Natural killer cell (primary cell): ENCODE measurements at regions not wholly inside any gene's neighbourhood (a gene's known extent, or its start where the extent isn't known, plus 50 kb on each side); places are given as distances from the start of the nearest gene placed in this dataset.
"Not testable (repeated sequence)": the region's sequence is repeated elsewhere in the genome, so short reads cannot be mapped to it uniquely, and the experiment has no call there.

Experiments
- ATAC-seq, 3 donors: fragments of 150-1000 bp in 2 of 3; fragments of 200-7000 bp in 1 of 3; cut with Tn5 transposase; 1 replicate in 1 of 3; 2 replicates in 2 of 3; pipeline ENCODE4 v1.10.0; 2021; ENCODE audit warnings: mild to moderate bottlenecking in 2 of 3, moderate library complexity in 2 of 3
- DNase-seq, 2 donors: peaks; one replicate each; pipeline versions ENCODE4 v3.0.0 to v3.0.0-alpha.2; 2013 to 2021; ENCODE audit warnings: mixed read lengths in 1 of 2
- H3K27ac ChIP-seq: one replicate; pipeline ENCODE4 v1.5.1; 2013; ENCODE audit warnings: mild to moderate bottlenecking, low read length
- H3K27me3 ChIP-seq: one replicate; pipeline ENCODE4 v1.6.1; 2013; ENCODE audit warnings: low read length; ENCODE audit not compliant: control insufficient read depth, insufficient read depth
- H3K36me3 ChIP-seq: one replicate; pipeline ENCODE4 v1.6.1; 2013; ENCODE audit warnings: low read length; ENCODE audit not compliant: control insufficient read depth, insufficient read depth
- H3K4me1 ChIP-seq: one replicate; pipeline ENCODE4 v1.6.1; 2013; ENCODE audit warnings: low read length; ENCODE audit not compliant: control insufficient read depth, insufficient read depth
- H3K4me3 ChIP-seq: one replicate; pipeline ENCODE4 v1.5.1; 2013; ENCODE audit warnings: low read length
- H3K9me3 ChIP-seq: one replicate; pipeline ENCODE4 v1.6.1; 2013; ENCODE audit warnings: low read length; ENCODE audit not compliant: control insufficient read depth, insufficient read depth
- H3K27ac Mint-ChIP-seq, 2 donors: one replicate each; pipeline ENCODE4 v1.8.0; 2022; ENCODE audit warnings: mild to moderate bottlenecking in 2 of 2, mixed read lengths in 2 of 2, moderate library complexity in 1 of 2
- H3K27me3 Mint-ChIP-seq, 2 donors: one replicate each; pipeline ENCODE4 v1.8.0; 2022; ENCODE audit warnings: low read depth in 2 of 2, mixed read lengths in 2 of 2
- H3K36me3 Mint-ChIP-seq: one replicate; pipeline ENCODE4 v1.8.0; 2022; ENCODE audit warnings: mixed read lengths
- H3K4me1 Mint-ChIP-seq, 2 donors: one replicate each; pipeline ENCODE4 v1.8.0; 2022; ENCODE audit warnings: mixed read lengths in 2 of 2
- H3K4me3 Mint-ChIP-seq: one replicate; pipeline ENCODE4 v1.8.0; 2022; ENCODE audit warnings: mild to moderate bottlenecking, moderate library complexity, mixed read lengths
- H3K9me3 Mint-ChIP-seq, 2 donors: one replicate each; pipeline ENCODE4 v1.8.0; 2022; ENCODE audit warnings: mixed read lengths in 2 of 2
- WGBS: methylation state at CpG from one replicate; pipeline ENCODE4 v1.1.7; 2013; ENCODE audit warnings: missing lambda C conversion rate; ENCODE audit not compliant: insufficient coverage; 5-methylcytosine and 5-hydroxymethylcytosine counted together
- intact Hi-C: fragments of 100-400 bp; cut with micrococcal nuclease; formaldehyde crosslinking; loops from one replicate; pipeline ENCODE4 v1.14.2; 2022
- TF ChIP-seq, protein P1 (sequence below): fragments of 200-600 bp; IDR thresholded peaks from one replicate; pipeline ENCODE4 v1.8.0; 2022; ENCODE audit warnings: antibody characterized with exemption

DNA sequence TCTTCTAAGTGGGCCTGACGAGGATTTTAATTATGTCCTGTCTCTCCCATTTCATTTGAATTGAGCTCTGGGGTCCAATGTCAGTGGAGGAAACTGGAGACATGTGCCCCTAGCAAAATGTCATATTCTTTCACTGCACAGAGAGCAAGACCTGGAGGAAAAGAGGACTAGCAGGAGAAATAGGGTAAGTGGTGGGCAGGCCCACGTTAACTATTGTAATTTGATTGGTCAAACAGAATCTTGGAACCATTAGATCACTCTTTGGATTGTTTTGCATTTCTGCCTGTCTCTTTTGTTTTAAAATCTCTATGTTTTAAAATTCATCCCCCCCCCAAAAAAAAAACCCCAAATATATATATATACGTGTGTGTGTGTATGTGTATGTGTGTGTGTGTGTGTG, 113.9 kb upstream of the PELI2 start:
- Histone ChIP-seq H3K27me3 (peaks cover 7% of the 10 kb centered on the region), H3K36me3 (no peaks in the 10 kb centered on the region), H3K4me1 (peaks cover 33% of the 10 kb centered on the region), H3K4me3 (no peak overlapping the region), H3K27ac (no peak overlapping the region), H3K9me3 (no peaks in the 10 kb centered on the region)
- peak overlapping the region; percentile 46 to 80 for H3K27ac Mint-ChIP-seq
- 94% methylated on average over 2 of the region's 3 CpGs for WGBS
- peaks cover 9% of the 10 kb centered on the region for H3K36me3 Mint-ChIP-seq
- peaks cover 35 to 39% of the 10 kb centered on the region in 2 donors for H3K4me1 Mint-ChIP-seq
- intact Hi-C loops: no loop called here
- no peak for DNase-seq
- peak overlapping the region; percentile 75 for H3K4me3 Mint-ChIP-seq
- ATAC-seq: no peak
- H3K9me3 Mint-ChIP-seq: peaks cover 3 to 4% of the 10 kb centered on the region in 2 donors
- peaks cover 10 to 13% of the 10 kb centered on the region in 2 donors for H3K27me3 Mint-ChIP-seq
- TF ChIP-seq, protein P1, sequence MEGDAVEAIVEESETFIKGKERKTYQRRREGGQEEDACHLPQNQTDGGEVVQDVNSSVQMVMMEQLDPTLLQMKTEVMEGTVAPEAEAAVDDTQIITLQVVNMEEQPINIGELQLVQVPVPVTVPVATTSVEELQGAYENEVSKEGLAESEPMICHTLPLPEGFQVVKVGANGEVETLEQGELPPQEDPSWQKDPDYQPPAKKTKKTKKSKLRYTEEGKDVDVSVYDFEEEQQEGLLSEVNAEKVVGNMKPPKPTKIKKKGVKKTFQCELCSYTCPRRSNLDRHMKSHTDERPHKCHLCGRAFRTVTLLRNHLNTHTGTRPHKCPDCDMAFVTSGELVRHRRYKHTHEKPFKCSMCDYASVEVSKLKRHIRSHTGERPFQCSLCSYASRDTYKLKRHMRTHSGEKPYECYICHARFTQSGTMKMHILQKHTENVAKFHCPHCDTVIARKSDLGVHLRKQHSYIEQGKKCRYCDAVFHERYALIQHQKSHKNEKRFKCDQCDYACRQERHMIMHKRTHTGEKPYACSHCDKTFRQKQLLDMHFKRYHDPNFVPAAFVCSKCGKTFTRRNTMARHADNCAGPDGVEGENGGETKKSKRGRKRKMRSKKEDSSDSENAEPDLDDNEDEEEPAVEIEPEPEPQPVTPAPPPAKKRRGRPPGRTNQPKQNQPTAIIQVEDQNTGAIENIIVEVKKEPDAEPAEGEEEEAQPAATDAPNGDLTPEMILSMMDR: no peak

DNA sequence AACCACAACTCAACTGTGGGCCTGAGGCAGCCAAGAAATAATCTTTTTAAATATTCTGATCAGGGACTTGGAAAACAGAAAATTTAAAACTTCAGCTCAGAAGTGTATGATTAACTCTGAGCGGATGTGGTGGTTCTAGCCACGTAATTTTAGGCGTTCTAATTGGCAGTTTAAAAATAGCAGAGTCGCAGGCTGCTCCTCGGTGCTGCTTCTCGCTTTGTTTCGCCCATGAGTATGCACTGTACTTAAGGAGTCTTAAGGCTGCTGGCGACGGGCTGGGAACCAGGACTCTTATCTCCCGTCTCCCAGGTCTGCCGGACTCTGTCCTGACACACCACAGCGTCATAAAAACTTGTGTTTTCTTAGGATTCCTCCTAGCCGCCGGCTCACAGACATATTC, 113.4 kb upstream of the PELI2 start:
- WGBS: 11% methylated on average over 13 of the region's 14 CpGs
- peaks cover 11% of the 10 kb centered on the region for H3K36me3 Mint-ChIP-seq
- intact Hi-C loops: no loop called here
- H3K4me1 Mint-ChIP-seq: peaks cover 35 to 39% of the 10 kb centered on the region in 2 donors
- TF ChIP-seq, protein P1: no peak
- peaks cover 12 to 13% of the 10 kb centered on the region in 2 donors for H3K27me3 Mint-ChIP-seq
- no peaks in the 10 kb centered on the region for H3K9me3 ChIP-seq
- no peak overlapping the region for H3K4me3 ChIP-seq
- ATAC-seq: peak; percentile 73 to 85 (median 80)
- peaks cover 33% of the 10 kb centered on the region for H3K4me1 ChIP-seq
- peaks cover 3 to 4% of the 10 kb centered on the region in 2 donors for H3K9me3 Mint-ChIP-seq
- no peak overlapping the region for H3K27ac ChIP-seq
- H3K27ac Mint-ChIP-seq: peak overlapping the region; percentile 46 to 80
- peaks cover 7% of the 10 kb centered on the region for H3K27me3 ChIP-seq
- DNase-seq: peak in 1 of 2 donors; percentile 49
- H3K36me3 ChIP-seq: no peaks in the 10 kb centered on the region
- peak overlapping the region; percentile 75 for H3K4me3 Mint-ChIP-seq

DNA sequence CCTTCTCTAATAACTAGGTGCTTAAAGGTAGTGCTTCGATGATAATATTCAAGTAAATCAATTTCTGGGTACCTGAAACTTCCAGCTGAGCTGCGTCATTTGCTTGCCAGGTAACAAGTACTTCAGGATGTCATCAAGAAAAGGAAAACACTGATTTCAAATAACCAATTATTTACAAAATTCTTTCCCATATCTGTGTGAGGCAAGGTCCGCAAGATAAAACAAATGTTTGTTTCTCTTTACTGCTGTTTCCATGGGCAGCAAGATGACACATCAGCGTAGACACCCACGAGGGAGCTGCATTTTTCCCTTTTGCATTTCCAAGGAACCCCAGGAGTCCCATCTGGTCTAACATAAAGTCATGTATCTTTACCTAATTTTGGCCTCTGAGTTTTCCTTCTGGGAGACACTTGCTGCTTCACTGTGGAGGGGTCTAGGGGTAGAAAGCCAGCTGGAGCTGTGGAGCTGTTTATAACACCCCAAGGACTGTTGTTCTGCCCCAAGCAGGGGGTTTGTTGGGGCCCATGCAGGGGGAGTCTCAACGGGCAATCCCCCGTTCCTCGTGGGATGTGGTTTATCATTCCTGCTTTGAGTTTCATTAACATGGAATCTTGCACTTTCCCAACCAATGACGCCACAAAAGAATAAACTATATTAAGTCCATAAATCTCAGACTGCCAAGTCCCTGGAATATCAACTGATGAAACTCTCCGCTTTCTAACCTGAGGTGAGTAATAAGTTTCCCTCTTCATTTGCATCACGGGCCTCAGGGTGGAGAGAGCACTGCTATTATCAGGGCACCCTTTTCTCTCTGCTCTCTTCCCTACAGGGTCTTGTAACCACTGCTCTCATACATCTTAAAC, 112.8 kb upstream of the PELI2 start:
- H3K36me3 Mint-ChIP-seq: peaks cover 11% of the 10 kb centered on the region
- Histone ChIP-seq H3K9me3 (no peaks in the 10 kb centered on the region), H3K27ac (no peak overlapping the region), H3K36me3 (no peaks in the 10 kb centered on the region), H3K4me1 (peaks cover 33% of the 10 kb centered on the region), H3K27me3 (peaks cover 7% of the 10 kb centered on the region), H3K4me3 (no peak overlapping the region)
- TF ChIP-seq, protein P1: no peak
- intact Hi-C loops: no loop called here
- peak overlapping the region; percentile 75 for H3K4me3 Mint-ChIP-seq
- ATAC-seq (no peak), DNase-seq (no peak)
- 83% methylated on average over 11 of the region's 11 CpGs for WGBS
- H3K27me3 Mint-ChIP-seq: peaks cover 10 to 15% of the 10 kb centered on the region in 2 donors
- H3K4me1 Mint-ChIP-seq: peaks cover 35 to 39% of the 10 kb centered on the region in 2 donors
- peak overlapping the region; percentile 46 to 80 for H3K27ac Mint-ChIP-seq
- peaks cover 3 to 4% of the 10 kb centered on the region in 2 donors for H3K9me3 Mint-ChIP-seq

DNA sequence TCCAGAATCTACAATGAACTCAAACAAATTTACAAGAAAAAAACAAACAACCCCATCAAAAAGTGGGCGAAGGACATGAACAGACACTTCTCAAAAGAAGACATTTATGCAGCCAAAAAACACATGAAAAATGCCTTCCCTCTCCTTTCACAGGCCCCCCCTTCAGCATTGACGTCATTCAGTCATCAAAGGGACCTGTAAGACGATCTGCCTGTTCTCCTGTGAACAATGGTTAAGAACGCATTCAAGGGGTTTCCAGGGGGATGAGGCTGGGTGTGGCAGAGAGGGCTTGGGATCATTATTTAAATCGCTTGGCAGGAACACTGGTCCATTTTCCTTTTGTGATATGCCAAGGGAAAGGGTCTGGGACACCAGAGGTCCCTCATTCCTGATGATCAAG, 110.7 kb upstream of the PELI2 start:
- H3K27me3 ChIP-seq, H3K9me3 Mint-ChIP-seq, H3K9me3 ChIP-seq, intact Hi-C loops, H3K27ac Mint-ChIP-seq, ATAC-seq, DNase-seq, H3K27ac ChIP-seq, H3K36me3 ChIP-seq, H3K4me3 ChIP-seq, H3K4me3 Mint-ChIP-seq: not testable (repeated sequence)
- Mint-ChIP-seq H3K4me1 (peaks cover 32 to 33% of the 10 kb centered on the region in 2 donors), H3K27me3 (peaks cover 3 to 19% of the 10 kb centered on the region in 2 donors), H3K36me3 (peaks cover 11% of the 10 kb centered on the region)
- H3K4me1 ChIP-seq: peaks cover 28% of the 10 kb centered on the region
- 91% methylated on average over 4 of the region's 5 CpGs for WGBS
